H9 (cell line): ENCODE measurements at regions not wholly inside any gene's neighbourhood (a gene's known extent, or its start where the extent isn't known, plus 50 kb on each side); places are given as distances from the start of the nearest gene placed in this dataset.

Source experiments
- DNase-seq: peaks from one replicate; pipeline ENCODE4 v3.0.0-alpha.2; 2017
- H2AFZ ChIP-seq: one replicate; pipeline ENCODE4 v1.6.1; 2013; ENCODE audit warnings: mild to moderate bottlenecking, low read length, control low read depth, moderate library complexity
- H2AK5ac ChIP-seq: 2 replicates; pipeline ENCODE4 v1.6.1; 2013; ENCODE audit warnings: low read length, control low read depth, mixed read lengths; ENCODE audit not compliant: insufficient read length
- H2BK120ac ChIP-seq: one replicate; pipeline ENCODE4 v1.6.1; 2013; ENCODE audit warnings: low read depth, mild to moderate bottlenecking, low read length, control low read depth, inconsistent platforms; ENCODE audit not compliant: poor library complexity, severe bottlenecking
- H2BK12ac ChIP-seq: 2 replicates; pipeline ENCODE4 v1.6.1; 2013; ENCODE audit warnings: low read length, control low read depth, mixed read lengths, low read depth; ENCODE audit not compliant: insufficient read length
- H2BK15ac ChIP-seq: 2 replicates; pipeline ENCODE4 v1.6.1; 2013; ENCODE audit warnings: low read depth, low read length, control low read depth
- H2BK20ac ChIP-seq: one replicate; pipeline ENCODE4 v1.6.1; 2013; ENCODE audit warnings: low read depth, mild to moderate bottlenecking, low read length, control low read depth, inconsistent platforms; ENCODE audit not compliant: poor library complexity, severe bottlenecking
- H2BK5ac ChIP-seq: 2 replicates; pipeline ENCODE4 v1.6.1; 2013; ENCODE audit warnings: low read length, control low read depth, mixed read lengths; ENCODE audit not compliant: insufficient read length
- H3K14ac ChIP-seq: 2 replicates; pipeline ENCODE4 v1.6.1; 2013; ENCODE audit warnings: low read length, control low read depth; ENCODE audit not compliant: insufficient read depth
- H3K18ac ChIP-seq: 2 replicates; pipeline ENCODE4 v1.6.1; 2013; ENCODE audit warnings: low read depth, mild to moderate bottlenecking, mixed read lengths, low read length, control low read depth; ENCODE audit not compliant: insufficient read length
- H3K23ac ChIP-seq: 2 replicates; pipeline ENCODE4 v1.6.1; 2013; ENCODE audit warnings: low read length, control low read depth, mixed read lengths, low read depth; ENCODE audit not compliant: insufficient read length
- H3K23me2 ChIP-seq: 2 replicates; pipeline ENCODE4 v1.6.1; 2013; ENCODE audit warnings: low read depth, mild to moderate bottlenecking, mixed read lengths, low read length, control low read depth; ENCODE audit not compliant: insufficient read length, poor library complexity, severe bottlenecking
- H3K27ac ChIP-seq: 2 replicates; pipeline ENCODE4 v1.5.1; 2013; ENCODE audit warnings: low read length, control low read depth, mixed read lengths, low read depth; ENCODE audit not compliant: insufficient read length
- H3K27me3 ChIP-seq: 2 replicates; pipeline ENCODE4 v1.6.1; 2013; ENCODE audit warnings: low read length, control low read depth, inconsistent platforms; ENCODE audit not compliant: insufficient read depth
- H3K4ac ChIP-seq: 2 replicates; pipeline ENCODE4 v1.6.1; 2013; ENCODE audit warnings: low read depth, mild to moderate bottlenecking, control low read depth, inconsistent platforms, low read length, moderate library complexity
- H3K4me1 ChIP-seq: 2 replicates; pipeline ENCODE4 v1.6.1; 2013; ENCODE audit warnings: low read length, control low read depth, inconsistent platforms; ENCODE audit not compliant: insufficient read depth
- H3K4me2 ChIP-seq: 2 replicates; pipeline ENCODE4 v1.6.1; 2013; ENCODE audit warnings: low read length, control low read depth, mixed read lengths; ENCODE audit not compliant: insufficient read length, insufficient read depth
- H3K56ac ChIP-seq: 2 replicates; pipeline ENCODE4 v1.6.1; 2013; ENCODE audit warnings: low read depth, mild to moderate bottlenecking, mixed read lengths, low read length, control low read depth; ENCODE audit not compliant: insufficient read length
- H3K79me1 ChIP-seq: 2 replicates; pipeline ENCODE4 v1.6.1; 2013; ENCODE audit warnings: low read depth, mild to moderate bottlenecking, moderate library complexity, low read length, control low read depth, inconsistent platforms; ENCODE audit not compliant: insufficient read depth, poor library complexity, severe bottlenecking
- H3K79me2 ChIP-seq: 2 replicates; pipeline ENCODE4 v1.6.1; 2013; ENCODE audit warnings: low read length, control low read depth, inconsistent platforms; ENCODE audit not compliant: insufficient read depth
- H3K9ac ChIP-seq: 2 replicates; pipeline ENCODE4 v1.6.1; 2013; ENCODE audit warnings: low read length, control low read depth, mixed read lengths; ENCODE audit not compliant: insufficient read length; ENCODE audit errors: extremely low read depth
- H3K9me3 ChIP-seq: one replicate; pipeline ENCODE4 v1.6.1; 2013; ENCODE audit warnings: low read depth, low read length, inconsistent platforms; ENCODE audit not compliant: control insufficient read depth
- H3T11ph ChIP-seq: one replicate; pipeline ENCODE4 v1.6.1; 2013; ENCODE audit warnings: mild to moderate bottlenecking, low read length, control low read depth, inconsistent platforms
- H4K20me1 ChIP-seq: one replicate; pipeline ENCODE4 v1.6.1; 2013; ENCODE audit not compliant: control insufficient read depth, insufficient read length, insufficient read depth
- H4K5ac ChIP-seq: 2 replicates; pipeline ENCODE4 v1.6.1; 2013; ENCODE audit warnings: low read depth, mild to moderate bottlenecking, mixed read lengths, low read length, control low read depth; ENCODE audit not compliant: insufficient read length
- H4K8ac ChIP-seq: replicated peaks from 2 replicates; pipeline ENCODE4 v1.6.1; 2013; ENCODE audit warnings: low read length, control low read depth, mixed read lengths, low read depth; ENCODE audit not compliant: insufficient read length
- H4K91ac ChIP-seq: 2 replicates; pipeline ENCODE4 v1.6.1; 2013; ENCODE audit warnings: low read depth, mild to moderate bottlenecking, moderate library complexity, mixed read lengths, low read length, control low read depth; ENCODE audit not compliant: insufficient read length
- H3K27ac Mint-ChIP-seq, 3 experiments: 2 replicates in 2 of 3; 3 replicates in 1 of 3; pipeline ENCODE4 v1.8.0; 2020 to 2021; ENCODE audit warnings: mixed read lengths in 3 of 3, mild to moderate bottlenecking in 1 of 3, moderate library complexity in 1 of 3
- H3K27me3 Mint-ChIP-seq: 2 replicates; pipeline ENCODE4 v1.8.0; 2021; ENCODE audit warnings: low read depth, mild to moderate bottlenecking, moderate library complexity, mixed read lengths
- H3K36me3 Mint-ChIP-seq, 3 experiments: 2 replicates in 2 of 3; 3 replicates in 1 of 3; pipeline ENCODE4 v1.8.0; 2020 to 2021; ENCODE audit warnings: low read depth in 3 of 3, mixed read lengths in 3 of 3; ENCODE audit not compliant: insufficient read depth in 1 of 3
- H3K4me1 Mint-ChIP-seq, 2 experiments: 2 replicates each; pipeline ENCODE4 v1.8.0; 2020; ENCODE audit warnings: mixed read lengths in 2 of 2
- H3K4me3 Mint-ChIP-seq, 2 experiments: 2 replicates in 1 of 2; 3 replicates in 1 of 2; pipeline ENCODE4 v1.8.0; 2020 to 2021; ENCODE audit warnings: mild to moderate bottlenecking in 2 of 2, mixed read lengths in 2 of 2, moderate library complexity in 1 of 2
- H3K9me3 Mint-ChIP-seq, 2 experiments: 2 replicates in 1 of 2; 3 replicates in 1 of 2; pipeline ENCODE4 v1.8.0; 2020; ENCODE audit warnings: mild to moderate bottlenecking in 2 of 2, mixed read lengths in 2 of 2, moderate library complexity in 1 of 2
- WGBS: extraction: QIAGEN DNeasy Blood & Tissue Kit; methylation state at CpG from one replicate; pipeline ENCODE4 v1.1.7; 2013; ENCODE audit warnings: missing lambda C conversion rate, low lambda C conversion rate, mixed read lengths; ENCODE audit not compliant: insufficient read length; ENCODE audit errors: extremely low coverage; 5-methylcytosine and 5-hydroxymethylcytosine counted together
- TF ChIP-seq, protein P1 (sequence below): fragments of 200-600 bp; sonication (generic); conservative IDR thresholded peaks from 3 replicates; pipeline ENCODE4 v1.8.0; 2021; ENCODE audit warnings: antibody characterized with exemption, mild to moderate bottlenecking

DNA sequence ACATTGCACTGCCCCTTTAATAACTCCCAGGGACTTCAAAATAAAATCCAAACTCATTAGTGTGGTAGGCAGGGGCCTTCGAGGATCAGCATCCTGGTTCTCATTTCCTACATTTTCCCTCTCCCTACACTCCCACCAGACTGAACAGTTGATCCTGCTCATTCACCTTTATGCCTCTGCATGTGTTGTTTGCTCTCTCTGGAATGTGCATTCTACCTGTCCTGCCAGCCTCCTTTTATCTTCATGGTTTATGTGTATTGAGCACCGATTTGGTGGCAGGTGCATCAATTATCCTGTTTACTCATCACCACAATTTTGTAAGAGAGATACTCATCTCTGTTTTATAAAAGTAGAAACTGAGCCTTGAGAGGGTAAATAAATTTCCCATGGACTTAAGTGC lies 125.0 kb downstream of the ADSS2 start:
- WGBS = no CpG with 5 or more reads among the region's 2 CpGs
- no peak overlapping the region for H2BK15ac ChIP-seq
- Mint-ChIP-seq H3K27ac (peak overlapping the region in 1 of 3 experiments; percentile 5; a peak in 1 of 7 replicates), H3K27me3 (no peaks in the 10 kb centered on the region; the same call in 1 of the 2 replicates), H3K36me3 (peaks cover 2 to 13% (median 2%) of the 10 kb centered on the region in 3 experiments; a peak in 5 of 7 replicates), H3K4me3 (no peak overlapping the region), H3K4me1 (peaks cover 19 to 30% of the 10 kb centered on the region in 2 experiments), H3K9me3 (peaks cover 10 to 11% of the 10 kb centered on the region in 2 experiments)
- no peak overlapping the region for H2AFZ ChIP-seq
- H4K8ac ChIP-seq = no peak overlapping the region
- H3K4ac ChIP-seq = no peak overlapping the region
- no peak overlapping the region for H4K5ac ChIP-seq
- H3K23me2 ChIP-seq = no peaks in the 10 kb centered on the region
- H3K4me1 ChIP-seq = peaks cover 9% of the 10 kb centered on the region; the same call in 1 of the 2 replicates
- H3K27ac ChIP-seq = no peak overlapping the region
- H3K79me1 ChIP-seq = no peaks in the 10 kb centered on the region
- no peak overlapping the region for H2BK20ac ChIP-seq
- H3K9ac ChIP-seq = no peak overlapping the region
- H3K23ac ChIP-seq = no peak overlapping the region
- H4K91ac ChIP-seq = no peak overlapping the region
- TF ChIP-seq, protein P1, sequence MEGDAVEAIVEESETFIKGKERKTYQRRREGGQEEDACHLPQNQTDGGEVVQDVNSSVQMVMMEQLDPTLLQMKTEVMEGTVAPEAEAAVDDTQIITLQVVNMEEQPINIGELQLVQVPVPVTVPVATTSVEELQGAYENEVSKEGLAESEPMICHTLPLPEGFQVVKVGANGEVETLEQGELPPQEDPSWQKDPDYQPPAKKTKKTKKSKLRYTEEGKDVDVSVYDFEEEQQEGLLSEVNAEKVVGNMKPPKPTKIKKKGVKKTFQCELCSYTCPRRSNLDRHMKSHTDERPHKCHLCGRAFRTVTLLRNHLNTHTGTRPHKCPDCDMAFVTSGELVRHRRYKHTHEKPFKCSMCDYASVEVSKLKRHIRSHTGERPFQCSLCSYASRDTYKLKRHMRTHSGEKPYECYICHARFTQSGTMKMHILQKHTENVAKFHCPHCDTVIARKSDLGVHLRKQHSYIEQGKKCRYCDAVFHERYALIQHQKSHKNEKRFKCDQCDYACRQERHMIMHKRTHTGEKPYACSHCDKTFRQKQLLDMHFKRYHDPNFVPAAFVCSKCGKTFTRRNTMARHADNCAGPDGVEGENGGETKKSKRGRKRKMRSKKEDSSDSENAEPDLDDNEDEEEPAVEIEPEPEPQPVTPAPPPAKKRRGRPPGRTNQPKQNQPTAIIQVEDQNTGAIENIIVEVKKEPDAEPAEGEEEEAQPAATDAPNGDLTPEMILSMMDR = no peak
- H3K4me2 ChIP-seq = no peak overlapping the region
- H3K56ac ChIP-seq = no peak overlapping the region
- no peaks in the 10 kb centered on the region for H4K20me1 ChIP-seq
- no peak overlapping the region for H2BK120ac ChIP-seq
- no peak overlapping the region for H2AK5ac ChIP-seq
- no peak overlapping the region for H3T11ph ChIP-seq
- no peak overlapping the region for H3K18ac ChIP-seq
- no peaks in the 10 kb centered on the region for H3K27me3 ChIP-seq
- H2BK12ac ChIP-seq = no peak overlapping the region
- no peak overlapping the region for H2BK5ac ChIP-seq
- H3K14ac ChIP-seq = no peak overlapping the region
- no peaks in the 10 kb centered on the region for H3K9me3 ChIP-seq
- peak; percentile 13 for DNase-seq
- no peaks in the 10 kb centered on the region for H3K79me2 ChIP-seq
